Caco-2 (cell line): ENCODE measurements at regions not wholly inside any gene's neighbourhood (a gene's known extent, or its start where the extent isn't known, plus 50 kb on each side); places are given as distances from the start of the nearest gene placed in this dataset.

Experiments
- BruUV-seq: library from RNA; stranded (reverse); fragments of 400-500 nt; replicated peaks from 2 replicates; lab custom pipeline; 2021; lab: Mats Ljungman, UMichigan
- CTCF ChIA-PET: fragments of 300-600 bp; sonication (Branson Sonifier 250); formaldehyde crosslinking; loops from one replicate; lab custom pipeline; 2022; ENCODE audit warnings: antibody characterized with exemption; lab: Charles Lee
- POLR2A ChIA-PET: fragments of 300-600 bp; sonication (Branson Sonifier 250); formaldehyde crosslinking; loops from one replicate; lab custom pipeline; 2022; ENCODE audit warnings: antibody characterized with exemption; lab: Charles Lee
- DNase-seq, 2 experiments: peaks; one replicate each; pipeline versions ENCODE4 v3.0.0 to v3.0.0-alpha.2; 2020 to 2022
- H3K27me3 ChIP-seq: replicated peaks from 2 replicates; pipeline ENCODE4 v1.6.0; 2011; ENCODE audit warnings: low read length; ENCODE audit not compliant: control insufficient read depth, insufficient read depth
- H3K36me3 ChIP-seq: 2 replicates; pipeline ENCODE4 v1.5.1; 2011; ENCODE audit warnings: low read length; ENCODE audit not compliant: control insufficient read depth, insufficient read depth
- H3K4me1 ChIP-seq: fragments of 250-450 bp; sonication (Bioruptor Pico); 2 replicates; pipeline ENCODE4 v1.5.1; 2020; ENCODE audit warnings: mild to moderate bottlenecking
- H3K4me3 ChIP-seq: 2 replicates; pipeline ENCODE4 v1.5.1; 2011; ENCODE audit warnings: low read depth, mild to moderate bottlenecking, control low read depth, low read length
- H3K9me3 ChIP-seq: fragments of 250-450 bp; sonication (Bioruptor Pico); 2 replicates; pipeline ENCODE4 v1.5.1; 2020; ENCODE audit warnings: mild to moderate bottlenecking, moderate library complexity
- H3K27ac Mint-ChIP-seq: one replicate; pipeline ENCODE4 v1.8.0; 2022; ENCODE audit warnings: mixed read lengths; ENCODE audit not compliant: unreplicated experiment
- H3K27me3 Mint-ChIP-seq: one replicate; pipeline ENCODE4 v1.8.0; 2022; ENCODE audit warnings: mixed read lengths; ENCODE audit not compliant: insufficient read depth, unreplicated experiment
- H3K36me3 Mint-ChIP-seq: one replicate; pipeline ENCODE4 v1.8.0; 2022; ENCODE audit warnings: mild to moderate bottlenecking, mixed read lengths; ENCODE audit not compliant: insufficient read depth, unreplicated experiment
- H3K4me1 Mint-ChIP-seq: one replicate; pipeline ENCODE4 v1.8.0; 2022; ENCODE audit warnings: low read depth, mixed read lengths; ENCODE audit not compliant: unreplicated experiment
- H3K4me3 Mint-ChIP-seq: one replicate; pipeline ENCODE4 v1.8.0; 2022; ENCODE audit warnings: mild to moderate bottlenecking, moderate library complexity, mixed read lengths; ENCODE audit not compliant: unreplicated experiment
- H3K9me3 Mint-ChIP-seq: one replicate; pipeline ENCODE4 v1.8.0; 2022; ENCODE audit warnings: mixed read lengths; ENCODE audit not compliant: unreplicated experiment
- CTCF ChIP-seq, 2 experiments: fragments of 200-600 bp in 1 of 2; IDR thresholded peaks; 1 replicate in 1 of 2; 2 replicates in 1 of 2; pipeline versions ENCODE4 v1.5.1 to v1.8.0; 2011 to 2022; ENCODE audit warnings: antibody characterized with exemption in 1 of 2, control low read depth in 1 of 2, inconsistent platforms in 1 of 2, low read depth in 1 of 2, low read length in 1 of 2, mild to moderate bottlenecking in 1 of 2, moderate library complexity in 1 of 2; ENCODE audit not compliant: insufficient read depth in 1 of 2, severe bottlenecking in 1 of 2, unreplicated experiment in 1 of 2
- intact Hi-C: fragments of 100-400 bp; cut with micrococcal nuclease; formaldehyde crosslinking; loops from one replicate; pipeline ENCODE4 v1.10.0; 2022; ENCODE audit not compliant: unreplicated experiment

- no peaks in the 10 kb centered on the region for H3K36me3 Mint-ChIP-seq
- POLR2A ChIA-PET, result no interaction called here
- no peaks in the 10 kb centered on the region for H3K27me3 Mint-ChIP-seq
- no peaks in the 10 kb centered on the region for H3K9me3 ChIP-seq
- no peak overlapping the region for H3K4me3 Mint-ChIP-seq
- H3K4me1 Mint-ChIP-seq, result no peaks in the 10 kb centered on the region
- H3K4me3 ChIP-seq, result no peak overlapping the region
- intact Hi-C loops, result no loop called here
- no peaks in the 10 kb centered on the region for H3K9me3 Mint-ChIP-seq
- H3K36me3 ChIP-seq, result no peaks in the 10 kb centered on the region
- no peak overlapping the region for H3K27ac Mint-ChIP-seq
- CTCF ChIA-PET, result no interaction called here
- no peak for DNase-seq
- no peaks in the 10 kb centered on the region for H3K27me3 ChIP-seq
- no peaks in the 10 kb centered on the region for H3K4me1 ChIP-seq
- no peak for TF ChIP-seq CTCF (IDR thresholded peaks at IDR 0.05; ENCODE audit: insufficient read depth in 1 of 2, low read depth in 1 of 2, low read length in 1 of 2, severe bottlenecking in 1 of 2, unreplicated experiment in 1 of 2)
- no TSS peak for BruUV-seq
Observed at GRCh38 chr20:11140359-11140758, 466.6 kb upstream of the JAG1 start.

DNA sequence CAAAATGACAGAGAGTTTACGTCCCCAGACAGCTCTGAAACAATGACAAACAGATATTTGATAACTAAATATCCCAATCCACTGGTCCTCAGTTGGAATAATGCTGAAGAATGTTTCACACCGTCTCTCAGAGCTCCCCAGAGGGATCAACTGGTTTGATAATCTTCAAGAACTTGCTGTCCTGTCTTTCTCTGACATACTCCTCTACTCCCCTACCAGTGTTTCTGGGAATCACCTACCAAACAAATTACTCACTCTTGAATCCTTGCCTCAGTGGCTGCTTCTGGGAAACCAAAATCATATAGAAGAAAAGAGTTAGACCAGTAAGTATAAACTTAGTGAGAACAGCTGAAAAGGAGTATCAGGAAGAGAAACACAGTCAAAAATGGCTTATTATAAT lies 469.7 kb upstream of the JAG1 start:
- ChIA-PET CTCF (no interaction called here), POLR2A (no interaction called here)
- no peaks in the 10 kb centered on the region for H3K4me1 ChIP-seq
- Mint-ChIP-seq H3K4me3 (no peak overlapping the region), H3K4me1 (no peaks in the 10 kb centered on the region), H3K36me3 (no peaks in the 10 kb centered on the region), H3K27ac (no peak overlapping the region), H3K9me3 (no peaks in the 10 kb centered on the region), H3K27me3 (no peaks in the 10 kb centered on the region)
- H3K27me3 ChIP-seq, result no peaks in the 10 kb centered on the region
- no TSS peak for BruUV-seq
- DNase-seq, result no peak
- no peak for TF ChIP-seq CTCF (IDR thresholded peaks at IDR 0.05; ENCODE audit: insufficient read depth in 1 of 2, low read depth in 1 of 2, low read length in 1 of 2, severe bottlenecking in 1 of 2, unreplicated experiment in 1 of 2)
- H3K9me3 ChIP-seq, result no peaks in the 10 kb centered on the region
- intact Hi-C loops, result no loop called here
- H3K4me3 ChIP-seq, result no peak overlapping the region
- H3K36me3 ChIP-seq, result no peaks in the 10 kb centered on the region

- POLR2A ChIA-PET, result no interaction called here
- no peaks in the 10 kb centered on the region for H3K36me3 ChIP-seq
- TF ChIP-seq CTCF (IDR thresholded peaks at IDR 0.05; ENCODE audit: insufficient read depth in 1 of 2, low read depth in 1 of 2, low read length in 1 of 2, severe bottlenecking in 1 of 2, unreplicated experiment in 1 of 2), result no peak
- no peak overlapping the region for H3K27ac Mint-ChIP-seq
- H3K27me3 ChIP-seq, result no peaks in the 10 kb centered on the region
- no TSS peak for BruUV-seq
- intact Hi-C loops, result no loop called here
- no peak for DNase-seq
- no peaks in the 10 kb centered on the region for H3K4me1 ChIP-seq
- H3K9me3 ChIP-seq, result no peaks in the 10 kb centered on the region
- H3K4me3 Mint-ChIP-seq, result no peak overlapping the region
- no peaks in the 10 kb centered on the region for H3K9me3 Mint-ChIP-seq
- H3K36me3 Mint-ChIP-seq, result no peaks in the 10 kb centered on the region
- H3K27me3 Mint-ChIP-seq, result no peaks in the 10 kb centered on the region
- CTCF ChIA-PET, result no interaction called here
- H3K4me3 ChIP-seq, result no peak overlapping the region
- H3K4me1 Mint-ChIP-seq, result no peaks in the 10 kb centered on the region
Observed at GRCh38 chr20:11144114-11144950, 470.5 kb upstream of the JAG1 start.
